ENCODE measurements at regions not wholly inside any gene's neighbourhood (a gene's known extent, or its start where the extent isn't known, plus 50 kb on each side); places are given as distances from the start of the nearest gene placed in this dataset.

DNA sequence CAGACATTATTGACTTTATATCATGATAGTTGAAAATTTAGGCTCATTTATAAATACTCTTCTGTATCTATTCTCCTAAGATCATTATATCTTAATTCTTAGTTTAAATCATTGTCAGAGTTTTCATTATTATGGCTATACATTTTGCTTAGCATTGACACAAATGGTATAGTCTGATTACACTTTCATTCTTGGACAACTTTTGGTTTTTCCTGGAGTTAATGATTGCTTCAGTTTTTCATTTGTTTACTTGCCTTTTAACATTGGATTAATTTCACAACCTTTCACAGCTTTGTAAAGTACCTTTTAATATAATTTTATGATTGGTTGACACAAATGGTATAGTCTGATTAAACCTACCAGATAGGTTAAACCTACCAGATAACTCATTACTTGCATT, 298.2 kb downstream of the DYSF start:
- TF ChIP-seq TAF1 (IDR thresholded peaks at IDR 0.05; ENCODE audit: borderline replicate concordance, insufficient read depth, low read length) (no peak), POLR2AphosphoS5 (IDR thresholded peaks at IDR 0.05; ENCODE audit: low read depth, low read length) (no peak), SIN3A (IDR thresholded peaks at IDR 0.05; ENCODE audit: borderline replicate concordance, insufficient read depth, low read length) (no peak), FOXP2 (optimal IDR thresholded peaks at IDR 0.05; ENCODE audit: borderline replicate concordance, extremely low read depth, extremely low read length, insufficient read depth) (no peak)
- TF ChIP-seq, protein P1, sequence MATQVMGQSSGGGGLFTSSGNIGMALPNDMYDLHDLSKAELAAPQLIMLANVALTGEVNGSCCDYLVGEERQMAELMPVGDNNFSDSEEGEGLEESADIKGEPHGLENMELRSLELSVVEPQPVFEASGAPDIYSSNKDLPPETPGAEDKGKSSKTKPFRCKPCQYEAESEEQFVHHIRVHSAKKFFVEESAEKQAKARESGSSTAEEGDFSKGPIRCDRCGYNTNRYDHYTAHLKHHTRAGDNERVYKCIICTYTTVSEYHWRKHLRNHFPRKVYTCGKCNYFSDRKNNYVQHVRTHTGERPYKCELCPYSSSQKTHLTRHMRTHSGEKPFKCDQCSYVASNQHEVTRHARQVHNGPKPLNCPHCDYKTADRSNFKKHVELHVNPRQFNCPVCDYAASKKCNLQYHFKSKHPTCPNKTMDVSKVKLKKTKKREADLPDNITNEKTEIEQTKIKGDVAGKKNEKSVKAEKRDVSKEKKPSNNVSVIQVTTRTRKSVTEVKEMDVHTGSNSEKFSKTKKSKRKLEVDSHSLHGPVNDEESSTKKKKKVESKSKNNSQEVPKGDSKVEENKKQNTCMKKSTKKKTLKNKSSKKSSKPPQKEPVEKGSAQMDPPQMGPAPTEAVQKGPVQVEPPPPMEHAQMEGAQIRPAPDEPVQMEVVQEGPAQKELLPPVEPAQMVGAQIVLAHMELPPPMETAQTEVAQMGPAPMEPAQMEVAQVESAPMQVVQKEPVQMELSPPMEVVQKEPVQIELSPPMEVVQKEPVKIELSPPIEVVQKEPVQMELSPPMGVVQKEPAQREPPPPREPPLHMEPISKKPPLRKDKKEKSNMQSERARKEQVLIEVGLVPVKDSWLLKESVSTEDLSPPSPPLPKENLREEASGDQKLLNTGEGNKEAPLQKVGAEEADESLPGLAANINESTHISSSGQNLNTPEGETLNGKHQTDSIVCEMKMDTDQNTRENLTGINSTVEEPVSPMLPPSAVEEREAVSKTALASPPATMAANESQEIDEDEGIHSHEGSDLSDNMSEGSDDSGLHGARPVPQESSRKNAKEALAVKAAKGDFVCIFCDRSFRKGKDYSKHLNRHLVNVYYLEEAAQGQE (IDR thresholded peaks at IDR 0.05; ENCODE audit: insufficient read depth in 1 of 2, low read depth in 2 of 2, low read length in 2 of 2) = no peak
